Karpas-422 (cell line): ENCODE measurements at regions not wholly inside any gene's neighbourhood (a gene's known extent, or its start where the extent isn't known, plus 50 kb on each side); places are given as distances from the start of the nearest gene placed in this dataset.

Experiments used
- DNase-seq: peaks from one replicate; pipeline ENCODE4 v3.0.0-alpha.2; 2015
- H2AFZ ChIP-seq: fragments of 200-600 bp; sonication (generic); 2 replicates; pipeline ENCODE4 v1.6.1; 2014; ENCODE audit warnings: antibody characterized with exemption, low read length, mixed read lengths
- H3K27ac ChIP-seq: fragments of 200-600 bp; sonication (generic); 2 replicates; pipeline ENCODE4 v1.5.1; 2014; ENCODE audit warnings: mild to moderate bottlenecking, low read length, moderate library complexity
- H3K27me3 ChIP-seq: fragments of 200-600 bp; sonication (generic); 2 replicates; pipeline ENCODE4 v1.6.1; 2014; ENCODE audit warnings: low read length, mixed read lengths
- H3K36me3 ChIP-seq: fragments of 200-600 bp; sonication (generic); 2 replicates; pipeline ENCODE4 v1.6.1; 2014; ENCODE audit warnings: low read length, mixed read lengths; ENCODE audit not compliant: insufficient read depth
- H3K4me1 ChIP-seq: fragments of 200-600 bp; sonication (generic); 2 replicates; pipeline ENCODE4 v1.6.1; 2014; ENCODE audit warnings: mild to moderate bottlenecking, low read length, mixed read lengths
- H3K4me2 ChIP-seq: fragments of 200-600 bp; sonication (generic); 2 replicates; pipeline ENCODE4 v1.6.1; 2014; ENCODE audit warnings: low read length, low read depth, mild to moderate bottlenecking; ENCODE audit not compliant: poor library complexity, severe bottlenecking
- H3K4me3 ChIP-seq: fragments of 200-600 bp; sonication (generic); 2 replicates; pipeline ENCODE4 v1.5.1; 2014; ENCODE audit warnings: mild to moderate bottlenecking, antibody characterized with exemption, low read length, mixed read lengths
- H3K79me2 ChIP-seq: fragments of 200-600 bp; sonication (generic); 2 replicates; pipeline ENCODE4 v1.6.1; 2014; ENCODE audit warnings: mild to moderate bottlenecking, low read length, mixed read lengths
- H3K9ac ChIP-seq: fragments of 200-600 bp; sonication (generic); 2 replicates; pipeline ENCODE4 v1.6.0; 2014; ENCODE audit warnings: low read length
- H3K9me2 ChIP-seq: fragments of 200-600 bp; sonication (generic), shearing (Covaris generic); replicated peaks from 2 replicates; pipeline ENCODE4 v1.6.0; 2014; ENCODE audit warnings: mild to moderate bottlenecking, low read length, moderate library complexity; ENCODE audit not compliant: insufficient read depth
- H3K9me3 ChIP-seq: fragments of 300-700, 200-600 bp; sonication (generic); 2 replicates; pipeline ENCODE4 v1.6.1; 2014; ENCODE audit warnings: low read length, mixed read lengths
- H4K20me1 ChIP-seq: fragments of 200-600 bp; sonication (generic); 2 replicates; pipeline ENCODE4 v1.6.1; 2014; ENCODE audit warnings: mild to moderate bottlenecking, antibody characterized with exemption, low read length, low read depth; ENCODE audit not compliant: insufficient read depth

GRCh38 chr4:20180509-20180908 lies 71.2 kb upstream of the SLIT2 start:
- DNase-seq, result no peak
- Histone ChIP-seq H3K27ac (no peak overlapping the region), H3K27me3 (no peaks in the 10 kb centered on the region)

GRCh38 chr4:20178902-20179576 lies 72.7 kb upstream of the SLIT2 start:
- no peak for DNase-seq
- Histone ChIP-seq H3K27ac (no peak overlapping the region), H4K20me1 (no peaks in the 10 kb centered on the region), H2AFZ (no peak overlapping the region), H3K27me3 (no peaks in the 10 kb centered on the region), H3K4me3 (no peak overlapping the region), H3K9ac (no peak overlapping the region), H3K79me2 (no peaks in the 10 kb centered on the region), H3K4me1 (no peaks in the 10 kb centered on the region), H3K9me3 (no peaks in the 10 kb centered on the region), H3K36me3 (no peaks in the 10 kb centered on the region), H3K9me2 (no peaks in the 10 kb centered on the region), H3K4me2 (no peak overlapping the region)

More at GRCh38 chr4:20180509-20180908, 71.2 kb upstream of the SLIT2 start:
- Histone ChIP-seq H3K4me1 (no peaks in the 10 kb centered on the region), H3K9me2 (no peaks in the 10 kb centered on the region), H3K4me2 (no peak overlapping the region), H3K9me3 (no peaks in the 10 kb centered on the region), H3K9ac (no peak overlapping the region), H2AFZ (no peak overlapping the region), H3K4me3 (no peak overlapping the region), H3K79me2 (no peaks in the 10 kb centered on the region), H3K36me3 (no peaks in the 10 kb centered on the region), H4K20me1 (no peaks in the 10 kb centered on the region)

GRCh38 chr4:20176881-20177280 lies 74.8 kb upstream of the SLIT2 start:
- H3K27ac ChIP-seq, result no peak overlapping the region
- H3K36me3 ChIP-seq, result no peaks in the 10 kb centered on the region
- DNase-seq, result no peak

GRCh38 chr4:20172070-20172760 lies 79.5 kb upstream of the SLIT2 start:
- Histone ChIP-seq H3K79me2 (no peaks in the 10 kb centered on the region), H4K20me1 (no peaks in the 10 kb centered on the region), H3K9me2 (no peaks in the 10 kb centered on the region; the same call in 1 of the 2 replicates), H3K27ac (no peak overlapping the region), H3K4me3 (no peak overlapping the region), H3K27me3 (no peaks in the 10 kb centered on the region), H3K9ac (no peak overlapping the region), H3K9me3 (no peaks in the 10 kb centered on the region), H3K36me3 (no peaks in the 10 kb centered on the region), H3K4me1 (no peaks in the 10 kb centered on the region), H2AFZ (no peak overlapping the region), H3K4me2 (no peak overlapping the region)
- no peak for DNase-seq

More at GRCh38 chr4:20176881-20177280, 74.8 kb upstream of the SLIT2 start:
- Histone ChIP-seq H3K4me2 (no peak overlapping the region), H3K4me1 (no peaks in the 10 kb centered on the region), H4K20me1 (no peaks in the 10 kb centered on the region), H3K27me3 (no peaks in the 10 kb centered on the region), H3K9me3 (no peaks in the 10 kb centered on the region), H3K9ac (no peak overlapping the region), H3K4me3 (no peak overlapping the region), H3K79me2 (no peaks in the 10 kb centered on the region), H3K9me2 (no peaks in the 10 kb centered on the region; the same call in 1 of the 2 replicates), H2AFZ (no peak overlapping the region)

GRCh38 chr4:20166544-20166943 lies 85.2 kb upstream of the SLIT2 start:
- Histone ChIP-seq H3K4me3 (no peak overlapping the region), H3K9me2 (no peaks in the 10 kb centered on the region), H3K36me3 (no peaks in the 10 kb centered on the region), H3K27ac (no peak overlapping the region), H3K9me3 (no peaks in the 10 kb centered on the region), H3K9ac (no peak overlapping the region), H3K79me2 (no peaks in the 10 kb centered on the region), H4K20me1 (no peaks in the 10 kb centered on the region), H2AFZ (no peak overlapping the region), H3K4me2 (no peak overlapping the region), H3K27me3 (no peaks in the 10 kb centered on the region), H3K4me1 (no peaks in the 10 kb centered on the region)
- no peak for DNase-seq

GRCh38 chr4:20159516-20159915 lies 92.2 kb upstream of the SLIT2 start:
- Histone ChIP-seq H3K27me3 (no peaks in the 10 kb centered on the region), H3K4me1 (no peaks in the 10 kb centered on the region), H3K36me3 (no peaks in the 10 kb centered on the region), H3K27ac (no peak overlapping the region), H3K4me3 (no peak overlapping the region), H3K9me3 (peaks cover 2% of the 10 kb centered on the region; the same call in 1 of the 2 replicates), H3K9me2 (no peaks in the 10 kb centered on the region), H4K20me1 (no peaks in the 10 kb centered on the region), H3K9ac (no peak overlapping the region), H3K79me2 (no peaks in the 10 kb centered on the region), H2AFZ (no peak overlapping the region), H3K4me2 (no peak overlapping the region)
- no peak for DNase-seq

- Histone ChIP-seq H3K9me3 (peaks cover 2% of the 10 kb centered on the region; the same call in 1 of the 2 replicates), H3K9me2 (0 out of 2 replicates have a peak, but pooled peaks cover 4% of the 10 kb centered on the region), H3K4me2 (no peak overlapping the region), H3K4me1 (no peaks in the 10 kb centered on the region), H3K4me3 (no peak overlapping the region), H3K27ac (no peak overlapping the region), H2AFZ (no peak overlapping the region), H4K20me1 (no peaks in the 10 kb centered on the region), H3K79me2 (no peaks in the 10 kb centered on the region), H3K9ac (no peak overlapping the region), H3K36me3 (no peaks in the 10 kb centered on the region), H3K27me3 (no peaks in the 10 kb centered on the region)
- no peak for DNase-seq
These were observed 93.5 kb upstream of the SLIT2 start for GRCh38 chr4:20158195-20158594.

- Histone ChIP-seq H3K4me2 (no peak overlapping the region), H3K9me3 (no peaks in the 10 kb centered on the region), H3K79me2 (no peaks in the 10 kb centered on the region), H3K4me3 (no peak overlapping the region), H3K4me1 (no peaks in the 10 kb centered on the region), H3K27me3 (no peaks in the 10 kb centered on the region), H4K20me1 (no peaks in the 10 kb centered on the region), H3K36me3 (no peaks in the 10 kb centered on the region), H3K9ac (no peak overlapping the region), H2AFZ (no peak overlapping the region), H3K27ac (no peak overlapping the region), H3K9me2 (0 out of 2 replicates have a peak, but pooled peaks cover 4% of the 10 kb centered on the region)
- DNase-seq, result no peak
These were observed 100.3 kb upstream of the SLIT2 start for GRCh38 chr4:20151436-20151835.
